Mucosa of rectum (tissue), 2 donors: ENCODE measurements at regions not wholly inside any gene's neighbourhood (a gene's known extent, or its start where the extent isn't known, plus 50 kb on each side); places are given as distances from the start of the nearest gene placed in this dataset.
"Not testable (repeated sequence)": the region's sequence is repeated elsewhere in the genome, so short reads cannot be mapped to it uniquely, and the experiment has no call there.

ENCODE experiments used
- H3K27ac ChIP-seq, 2 donors: one replicate each; pipeline ENCODE4 v1.7.0; 2013; ENCODE audit warnings: inconsistent platforms in 2 of 2, low read depth in 2 of 2, low read length in 2 of 2
- H3K27me3 ChIP-seq, 2 donors: one replicate each; pipeline ENCODE4 v1.7.0; 2013; ENCODE audit warnings: low read length in 2 of 2; ENCODE audit not compliant: control insufficient read depth in 2 of 2, insufficient read depth in 2 of 2
- H3K36me3 ChIP-seq, 2 donors: one replicate each; pipeline ENCODE4 v1.7.0; 2013; ENCODE audit warnings: low read length in 2 of 2; ENCODE audit not compliant: control insufficient read depth in 2 of 2, insufficient read depth in 2 of 2
- H3K4me1 ChIP-seq, 2 donors: one replicate each; pipeline ENCODE4 v1.7.0; 2013; ENCODE audit warnings: low read length in 2 of 2, mild to moderate bottlenecking in 1 of 2; ENCODE audit not compliant: control insufficient read depth in 2 of 2, insufficient read depth in 2 of 2
- H3K4me3 ChIP-seq, 2 donors: one replicate each; pipeline ENCODE4 v1.7.0; 2013; ENCODE audit warnings: low read length in 2 of 2
- H3K9ac ChIP-seq, 2 donors: one replicate each; pipeline ENCODE4 v1.7.0; 2013; ENCODE audit warnings: low read length in 2 of 2, low read depth in 1 of 2, mild to moderate bottlenecking in 1 of 2
- H3K9me3 ChIP-seq, 2 donors: one replicate each; pipeline ENCODE4 v1.7.0; 2013; ENCODE audit warnings: low read length in 2 of 2; ENCODE audit not compliant: control insufficient read depth in 2 of 2
- donor health status: healthy.
- donor health status: Normal muscosa, but diverticular disease.

GRCh38 chr4:155044251-155044650 is 164.2 kb upstream of the NPY2R start:
- not testable (repeated sequence) for H3K9ac ChIP-seq, H3K27ac ChIP-seq, H3K27me3 ChIP-seq, H3K4me1 ChIP-seq, H3K4me3 ChIP-seq, H3K36me3 ChIP-seq, H3K9me3 ChIP-seq

DNA sequence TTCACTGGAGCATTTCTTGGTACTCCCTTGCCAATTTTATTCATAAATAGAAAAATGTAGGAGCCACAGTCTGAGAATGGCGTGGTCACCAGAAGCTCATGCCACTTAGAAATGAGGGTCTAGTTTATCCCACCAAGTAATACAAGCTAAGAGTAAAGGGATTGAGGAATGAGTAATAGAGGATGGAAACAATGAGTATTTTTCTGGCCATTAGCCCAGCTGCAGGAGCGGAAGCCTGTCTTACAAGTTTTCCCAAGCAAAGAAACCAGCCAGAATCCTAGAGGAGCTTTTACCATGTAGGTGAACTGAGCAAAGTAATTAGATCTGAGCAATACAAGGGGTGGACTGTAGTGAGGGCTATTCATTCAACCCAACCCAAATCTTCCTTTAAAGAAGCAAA is 160.7 kb upstream of the NPY2R start:
- H3K36me3 ChIP-seq = no peaks in the 10 kb centered on the region
- no peak overlapping the region for H3K27ac ChIP-seq
- H3K9me3 ChIP-seq = no peaks in the 10 kb centered on the region
- no peaks in the 10 kb centered on the region for H3K27me3 ChIP-seq
- no peak overlapping the region for H3K4me3 ChIP-seq
- H3K4me1 ChIP-seq = no peaks in the 10 kb centered on the region
- H3K9ac ChIP-seq = no peak overlapping the region

GRCh38 chr4:155054042-155054441 is 154.4 kb upstream of the NPY2R start:
- not testable (repeated sequence) for H3K4me3 ChIP-seq, H3K36me3 ChIP-seq, H3K9me3 ChIP-seq, H3K4me1 ChIP-seq, H3K9ac ChIP-seq, H3K27ac ChIP-seq, H3K27me3 ChIP-seq

DNA sequence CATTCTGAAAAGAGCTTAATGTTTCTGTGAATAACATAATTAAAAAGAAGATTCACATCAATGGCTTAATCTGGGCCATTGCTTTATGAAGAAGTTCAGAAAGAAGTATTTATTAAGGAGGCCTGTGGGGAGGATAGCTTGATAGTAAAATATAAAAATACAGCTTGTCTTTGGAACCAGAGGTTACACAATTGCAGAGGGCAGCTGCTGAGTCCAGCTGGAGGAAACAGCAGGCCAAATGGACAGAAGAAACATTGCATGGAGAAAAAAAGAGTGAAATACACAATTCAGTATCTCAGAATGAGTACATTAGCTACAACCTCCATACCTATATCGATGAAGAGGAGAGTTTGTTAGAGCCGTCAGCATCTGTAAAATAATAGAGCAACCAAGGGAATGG is 148.0 kb upstream of the NPY2R start:
- Histone ChIP-seq H3K9ac (no peak overlapping the region), H3K36me3 (no peaks in the 10 kb centered on the region), H3K4me3 (no peak overlapping the region), H3K4me1 (no peaks in the 10 kb centered on the region), H3K9me3 (no peaks in the 10 kb centered on the region), H3K27ac (no peak overlapping the region), H3K27me3 (no peaks in the 10 kb centered on the region)

DNA sequence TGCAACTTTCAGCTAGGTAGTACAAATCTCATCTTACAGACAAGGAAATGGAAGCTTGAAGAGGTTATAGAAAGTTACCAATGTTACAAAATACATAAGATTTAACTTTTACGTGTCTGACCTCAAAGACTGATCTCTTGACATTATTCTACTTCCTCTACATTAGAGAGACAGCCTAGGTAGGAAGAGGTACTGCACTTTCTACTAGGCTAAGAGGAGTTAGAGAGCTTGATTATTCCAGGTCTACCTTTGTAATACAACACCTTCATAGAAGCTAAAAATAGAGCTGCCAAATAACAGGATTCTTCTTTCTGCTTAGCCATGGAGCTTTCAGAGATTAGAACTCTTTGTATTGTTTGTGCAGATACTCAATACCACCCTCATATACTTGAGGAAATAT is 147.6 kb upstream of the NPY2R start:
- H3K9me3 ChIP-seq = no peaks in the 10 kb centered on the region
- no peak overlapping the region for H3K9ac ChIP-seq
- no peak overlapping the region for H3K27ac ChIP-seq
- H3K36me3 ChIP-seq = no peaks in the 10 kb centered on the region
- no peaks in the 10 kb centered on the region for H3K27me3 ChIP-seq
- no peaks in the 10 kb centered on the region for H3K4me1 ChIP-seq
- H3K4me3 ChIP-seq = no peak overlapping the region

GRCh38 chr4:155062948-155063347 is 145.5 kb upstream of the NPY2R start:
- no peaks in the 10 kb centered on the region for H3K4me1 ChIP-seq
- no peaks in the 10 kb centered on the region for H3K27me3 ChIP-seq
- H3K9ac ChIP-seq = no peak overlapping the region
- H3K27ac ChIP-seq = no peak overlapping the region
- H3K4me3 ChIP-seq = no peak overlapping the region
- H3K9me3 ChIP-seq = no peaks in the 10 kb centered on the region
- H3K36me3 ChIP-seq = no peaks in the 10 kb centered on the region

GRCh38 chr4:155064934-155065333 is 143.5 kb upstream of the NPY2R start:
- H3K36me3 ChIP-seq, H3K4me1 ChIP-seq, H3K4me3 ChIP-seq, H3K9me3 ChIP-seq, H3K9ac ChIP-seq, H3K27me3 ChIP-seq, H3K27ac ChIP-seq: not testable (repeated sequence)

DNA sequence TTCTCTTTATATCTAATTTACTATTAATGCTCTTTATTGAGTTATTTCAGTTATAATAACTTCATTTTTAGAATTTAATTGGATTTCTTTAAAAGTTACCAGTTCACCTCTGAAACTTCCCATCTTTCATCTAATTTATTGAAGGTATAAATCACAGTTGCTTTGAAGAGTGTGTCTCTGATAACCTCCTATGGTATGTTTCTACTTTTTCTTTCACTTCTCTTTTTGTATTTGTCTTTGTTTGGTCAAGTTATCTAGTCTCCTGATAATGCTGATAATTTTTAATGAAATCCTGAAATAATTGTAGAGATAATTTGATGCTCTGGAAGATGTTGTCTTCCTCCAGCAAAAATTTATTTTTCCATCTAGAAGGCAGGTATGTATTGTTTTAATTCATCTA is 141.6 kb upstream of the NPY2R start:
- Histone ChIP-seq H3K36me3 (no peaks in the 10 kb centered on the region), H3K4me3 (no peak overlapping the region), H3K27me3 (no peaks in the 10 kb centered on the region), H3K4me1 (no peaks in the 10 kb centered on the region), H3K9ac (no peak overlapping the region), H3K27ac (no peak overlapping the region), H3K9me3 (no peaks in the 10 kb centered on the region)

DNA sequence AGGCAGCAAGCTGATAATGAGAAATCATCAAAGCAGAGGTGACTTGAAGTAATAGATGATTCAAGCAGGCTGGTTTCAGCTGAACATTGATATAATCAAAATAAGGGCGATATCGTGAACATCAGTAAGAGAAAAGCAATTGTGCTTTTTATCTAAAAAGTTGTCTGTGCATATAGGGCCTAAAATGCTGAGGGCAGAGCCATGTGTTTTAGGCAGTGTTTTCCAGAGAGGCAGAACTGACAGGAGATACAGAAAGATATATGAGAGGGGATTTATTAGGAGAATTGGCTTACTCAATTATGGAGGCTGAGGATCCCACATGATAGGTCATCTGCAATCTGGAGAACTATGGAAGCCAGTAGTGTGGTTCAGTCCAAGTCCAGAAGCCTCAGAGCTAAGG is 136.5 kb upstream of the NPY2R start:
- H3K4me1 ChIP-seq = no peaks in the 10 kb centered on the region
- no peaks in the 10 kb centered on the region for H3K27me3 ChIP-seq
- H3K36me3 ChIP-seq = no peaks in the 10 kb centered on the region
- H3K4me3 ChIP-seq = no peak overlapping the region
- H3K9ac ChIP-seq = no peak overlapping the region
- no peak overlapping the region for H3K27ac ChIP-seq
- no peaks in the 10 kb centered on the region for H3K9me3 ChIP-seq

DNA sequence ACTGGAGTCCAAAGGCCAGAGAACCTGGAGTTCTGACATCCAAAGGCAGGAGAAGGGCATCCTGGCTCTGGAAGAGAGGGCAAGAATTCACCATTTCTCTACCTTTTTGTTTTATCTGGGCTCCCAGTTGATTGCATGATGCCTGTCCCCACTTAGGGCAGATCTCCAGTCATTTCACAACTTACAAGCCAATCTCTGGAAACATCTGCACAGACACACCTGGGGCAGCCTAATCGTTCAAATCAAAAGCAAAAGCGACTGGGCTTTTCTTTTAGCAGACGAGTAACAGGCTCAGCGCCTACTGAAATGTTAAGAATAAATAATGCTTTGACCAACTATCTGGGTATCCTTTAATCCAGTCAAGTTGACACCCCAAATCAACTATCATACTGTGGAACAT is 136.0 kb upstream of the NPY2R start:
- no peaks in the 10 kb centered on the region for H3K36me3 ChIP-seq
- H3K27ac ChIP-seq = no peak overlapping the region
- no peaks in the 10 kb centered on the region for H3K27me3 ChIP-seq
- no peaks in the 10 kb centered on the region for H3K4me1 ChIP-seq
- no peaks in the 10 kb centered on the region for H3K9me3 ChIP-seq
- H3K4me3 ChIP-seq = no peak overlapping the region
- no peak overlapping the region for H3K9ac ChIP-seq

DNA sequence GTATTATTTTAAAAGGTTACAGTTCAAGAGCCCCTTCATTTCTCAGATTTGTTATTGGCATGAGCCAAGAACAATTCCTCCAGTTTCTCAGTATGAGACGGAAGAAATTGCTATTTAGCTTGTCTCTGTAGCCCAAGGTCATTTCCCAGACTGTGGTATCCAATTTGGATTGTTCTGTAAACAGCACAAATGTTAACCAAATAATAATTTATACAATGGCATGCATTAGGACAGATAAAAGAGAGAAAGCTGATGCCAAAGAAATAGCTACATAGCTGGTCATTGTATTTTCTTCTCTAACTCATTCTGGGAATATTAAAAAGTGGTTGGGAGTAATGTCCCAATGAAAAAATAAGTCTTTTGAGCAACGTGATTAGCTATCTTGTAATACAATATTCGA is 134.6 kb upstream of the NPY2R start:
- H3K4me3 ChIP-seq = no peak overlapping the region
- H3K9ac ChIP-seq = no peak overlapping the region
- no peaks in the 10 kb centered on the region for H3K36me3 ChIP-seq
- H3K27me3 ChIP-seq = no peaks in the 10 kb centered on the region
- no peak overlapping the region for H3K27ac ChIP-seq
- no peaks in the 10 kb centered on the region for H3K4me1 ChIP-seq
- H3K9me3 ChIP-seq = no peaks in the 10 kb centered on the region
